LHCN-M2 (cell line): ENCODE measurements at regions not wholly inside any gene's neighbourhood (a gene's known extent, or its start where the extent isn't known, plus 50 kb on each side); places are given as distances from the start of the nearest gene placed in this dataset.

Experiments
- DNase-seq: peaks from one replicate; pipeline ENCODE4 v3.0.0-alpha.2; 2012; ENCODE audit warnings: low read depth

- no peak for DNase-seq
Measured at GRCh38 chr2:8031370-8031769, 650.5 kb upstream of the ID2 start.

- DNase-seq, result no peak
Measured at GRCh38 chr2:8033546-8034096, 648.2 kb upstream of the ID2 start.

GRCh38 chr2:8036366-8036765, 645.5 kb upstream of the ID2 start:
- DNase-seq, result no peak

GRCh38 chr2:8039732-8040131, 642.1 kb upstream of the ID2 start:
- peak; percentile 6 for DNase-seq

GRCh38 chr2:8043295-8043694, 638.6 kb upstream of the ID2 start:
- no peak for DNase-seq

GRCh38 chr2:8044046-8044594, 637.7 kb upstream of the ID2 start:
- DNase-seq, result no peak

- no peak for DNase-seq
Measured at GRCh38 chr2:8045081-8045614, 636.7 kb upstream of the ID2 start.

GRCh38 chr2:8046849-8047248, 635.0 kb upstream of the ID2 start:
- no peak for DNase-seq

GRCh38 chr2:8049176-8049575, 632.7 kb upstream of the ID2 start:
- no peak for DNase-seq

- DNase-seq, result no peak
Measured at GRCh38 chr2:8049851-8050571, 631.8 kb upstream of the ID2 start.

GRCh38 chr2:8053216-8053615, 628.6 kb upstream of the ID2 start:
- DNase-seq, result no peak

GRCh38 chr2:8054070-8054469, 627.8 kb upstream of the ID2 start:
- no peak for DNase-seq

GRCh38 chr2:8058652-8059051, 623.2 kb upstream of the ID2 start:
- DNase-seq, result no peak

- DNase-seq, result no peak
Measured at GRCh38 chr2:8059255-8059654, 622.6 kb upstream of the ID2 start.

GRCh38 chr2:8059794-8060193, 622.1 kb upstream of the ID2 start:
- no peak for DNase-seq

- peak; percentile 14 for DNase-seq
Measured at GRCh38 chr2:8061219-8061618, 620.6 kb upstream of the ID2 start.

GRCh38 chr2:8064603-8065002, 617.3 kb upstream of the ID2 start:
- DNase-seq, result no peak

- no peak for DNase-seq
Measured at GRCh38 chr2:8065191-8065590, 616.7 kb upstream of the ID2 start.

- DNase-seq, result no peak
Measured at GRCh38 chr2:8067784-8068336, 614.0 kb upstream of the ID2 start.

GRCh38 chr2:8072907-8073306, 608.9 kb upstream of the ID2 start:
- DNase-seq, result no peak

- no peak for DNase-seq
Measured at GRCh38 chr2:8073916-8074315, 607.9 kb upstream of the ID2 start.

GRCh38 chr2:8076448-8077342, 605.2 kb upstream of the ID2 start:
- no peak for DNase-seq
